Body of pancreas (tissue), 4 donors: ENCODE measurements at regions not wholly inside any gene's neighbourhood (a gene's known extent, or its start where the extent isn't known, plus 50 kb on each side); places are given as distances from the start of the nearest gene placed in this dataset.

Experiments used
- ATAC-seq: fragments of 150-250 bp; one replicate; pipeline ENCODE4 v1.9.1; 2016
- DNase-seq, 4 donors: peaks; one replicate each; pipeline ENCODE4 v3.0.0-alpha.2; 2019
- H3K27ac ChIP-seq, 4 donors: fragments of 200-600 bp; sonication (generic); 1 replicate in 3 of 4; 2 replicates in 1 of 4; pipeline versions ENCODE4 v1.5.1 to v1.6.1; 2016 to 2019; ENCODE audit warnings: mild to moderate bottlenecking in 1 of 4, mixed read lengths in 1 of 4, moderate library complexity in 1 of 4
- H3K27me3 ChIP-seq, 2 donors: fragments of 200-600 bp; sonication (generic); one replicate each; pipeline ENCODE4 v1.6.0; 2016; ENCODE audit warnings: mild to moderate bottlenecking in 1 of 2
- H3K36me3 ChIP-seq, 2 donors: fragments of 200-600 bp; sonication (generic); replicated peaks in 1 of 2; 2 replicates each; pipeline ENCODE4 v1.5.1; 2016; ENCODE audit warnings: low read depth in 2 of 2; ENCODE audit not compliant: insufficient read depth in 1 of 2
- H3K4me1 ChIP-seq: fragments of 200-600 bp; sonication (generic); one replicate; pipeline ENCODE4 v1.6.0; 2016
- H3K4me3 ChIP-seq, 2 donors: fragments of 200-600 bp; sonication (generic); 1 replicate in 1 of 2; 2 replicates in 1 of 2; pipeline ENCODE4 v1.5.1; 2016 to 2019
- H3K9me3 ChIP-seq, 3 donors: fragments of 200-600 bp; sonication (generic); 1 replicate in 2 of 3; 2 replicates in 1 of 3; pipeline ENCODE4 v1.5.1; 2016
- CTCF ChIP-seq, 7 experiments: fragments of 450-650 bp in 4 of 7; fragments of 200-600 bp in 3 of 7; sonication (generic) in 3 of 7; IDR thresholded peaks; one replicate each; pipeline ENCODE4 v1.5.1; 2016 to 2019; ENCODE audit warnings: antibody characterized with exemption in 7 of 7
- POLR2A ChIP-seq, 3 donors: fragments of 450-650 bp; IDR thresholded peaks; one replicate each; pipeline ENCODE4 v1.6.1; 2016; ENCODE audit warnings: antibody characterized with exemption in 3 of 3, mild to moderate bottlenecking in 2 of 3
- WGBS, 2 donors: methylation state at CpG; one replicate each; pipeline ENCODE4 v1.1.5; 2017; 5-methylcytosine and 5-hydroxymethylcytosine counted together
- intact Hi-C: fragments of 100-400 bp; cut with DNase I; formaldehyde crosslinking; loops from one replicate; pipeline ENCODE4 v1.15.1; 2023

DNA sequence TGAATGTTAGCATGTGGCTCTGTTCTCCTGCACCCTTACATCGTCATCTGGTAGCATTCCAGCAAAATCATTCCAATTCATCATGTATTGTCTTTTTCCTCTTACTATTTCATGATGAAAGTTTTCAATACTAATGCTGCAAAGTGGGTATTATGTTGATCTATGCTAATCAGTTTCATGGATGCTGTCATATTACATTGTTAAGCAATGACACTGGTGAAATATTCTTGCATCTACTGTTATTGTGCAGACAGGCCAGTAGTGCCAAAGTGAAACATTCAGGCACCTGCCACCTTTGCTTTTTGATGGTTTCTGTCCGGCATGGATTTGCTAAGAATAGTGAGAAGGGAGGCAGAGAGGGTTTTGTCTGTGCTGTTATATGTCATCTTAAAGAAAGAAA is 76.1 kb upstream of the SMIM21 start:
- ATAC-seq = no peak
- Histone ChIP-seq H3K4me3 (no peak overlapping the region), H3K36me3 (no peaks in the 10 kb centered on the region), H3K4me1 (no peaks in the 10 kb centered on the region), H3K9me3 (no peaks in the 10 kb centered on the region), H3K27ac (no peak overlapping the region), H3K27me3 (no peaks in the 10 kb centered on the region)
- 58 to 63% methylated on average over 2 of the region's 2 CpGs for WGBS, 2 donors
- TF ChIP-seq CTCF (IDR thresholded peaks at IDR 0.05) (no peak), POLR2A (IDR thresholded peaks at IDR 0.05) (no peak)
- DNase-seq = no peak
- intact Hi-C loops = no loop called here

DNA sequence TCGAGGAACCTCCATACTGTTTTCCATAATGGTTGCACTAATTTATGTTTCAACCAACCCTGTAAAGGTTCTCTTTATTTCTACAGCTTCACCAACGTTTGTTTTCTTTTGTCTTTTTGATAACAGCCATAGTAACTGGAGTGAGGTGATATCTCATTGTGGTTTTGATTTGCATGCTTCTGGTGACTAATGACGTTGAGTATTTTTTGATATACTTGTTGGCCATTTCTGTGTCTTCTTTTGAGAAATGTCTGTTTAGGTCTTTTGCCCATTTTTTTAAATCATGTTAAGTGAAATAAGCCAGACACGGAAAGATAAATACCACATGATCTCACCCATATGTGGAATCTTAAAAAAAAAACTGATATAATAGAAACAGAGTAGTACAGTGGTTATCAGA is 74.8 kb upstream of the SMIM21 start:
- Histone ChIP-seq H3K27ac (no peak overlapping the region), H3K4me1 (no peaks in the 10 kb centered on the region), H3K36me3 (no peaks in the 10 kb centered on the region), H3K4me3 (no peak overlapping the region), H3K27me3 (no peaks in the 10 kb centered on the region), H3K9me3 (no peaks in the 10 kb centered on the region)
- TF ChIP-seq CTCF (IDR thresholded peaks at IDR 0.05) = no peak
- no peak for TF ChIP-seq POLR2A (IDR thresholded peaks at IDR 0.05)
- no peak for ATAC-seq
- DNase-seq = no peak
- 48 to 54% methylated on average over 4 of the region's 4 CpGs for WGBS, 2 donors
- intact Hi-C loops = no loop called here

DNA sequence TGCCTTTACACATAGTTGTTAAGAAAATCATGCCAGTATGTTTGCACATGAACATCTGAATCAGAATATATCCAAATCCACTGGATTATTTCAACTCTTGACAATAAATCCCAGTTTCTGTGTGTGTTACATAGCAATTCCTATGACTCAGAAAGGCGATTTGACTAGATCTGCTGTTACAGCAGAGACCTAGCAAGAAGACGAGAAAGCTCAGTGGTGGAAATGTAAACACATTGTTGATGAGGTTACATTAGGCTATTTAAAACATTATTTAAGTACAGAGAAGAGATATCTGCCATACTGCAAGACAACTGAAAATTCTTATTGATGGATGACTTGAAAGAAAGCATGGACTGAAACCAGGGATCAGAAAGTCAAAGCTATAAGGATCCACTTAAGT is 73.0 kb upstream of the SMIM21 start:
- intact Hi-C loops = no loop called here
- H3K27ac ChIP-seq = no peak overlapping the region
- H3K9me3 ChIP-seq = no peaks in the 10 kb centered on the region
- ATAC-seq (no peak), DNase-seq (no peak)
- no peaks in the 10 kb centered on the region for H3K4me1 ChIP-seq
- no peaks in the 10 kb centered on the region for H3K27me3 ChIP-seq
- no peaks in the 10 kb centered on the region for H3K36me3 ChIP-seq
- 57 to 70% methylated on average over 2 of the region's 2 CpGs for WGBS, 2 donors
- no peak overlapping the region for H3K4me3 ChIP-seq
- TF ChIP-seq POLR2A (IDR thresholded peaks at IDR 0.05) (no peak), CTCF (IDR thresholded peaks at IDR 0.05) (no peak)

GRCh38 chr18:75497576-75498235 is 70.2 kb upstream of the SMIM21 start:
- Histone ChIP-seq H3K9me3 (no peaks in the 10 kb centered on the region), H3K27me3 (no peaks in the 10 kb centered on the region), H3K27ac (no peak overlapping the region), H3K4me3 (no peak overlapping the region), H3K4me1 (no peaks in the 10 kb centered on the region), H3K36me3 (no peaks in the 10 kb centered on the region)
- intact Hi-C loops = no loop called here
- TF ChIP-seq POLR2A (IDR thresholded peaks at IDR 0.05) (no peak), CTCF (IDR thresholded peaks at IDR 0.05) (no peak)
- DNase-seq = no peak
- WGBS, 2 donors = 41 to 44% methylated on average over 8 of the region's 8 CpGs
- no peak for ATAC-seq

GRCh38 chr18:75496151-75496550 is 68.6 kb upstream of the SMIM21 start:
- ATAC-seq (no peak), DNase-seq (no peak)
- no peak overlapping the region for H3K27ac ChIP-seq
- H3K4me1 ChIP-seq = no peaks in the 10 kb centered on the region
- WGBS, 2 donors = 59 to 67% methylated on average over 7 of the region's 7 CpGs
- TF ChIP-seq POLR2A (IDR thresholded peaks at IDR 0.05) = no peak
- no peaks in the 10 kb centered on the region for H3K9me3 ChIP-seq
- no peaks in the 10 kb centered on the region for H3K36me3 ChIP-seq
- no peak overlapping the region for H3K4me3 ChIP-seq
- no peaks in the 10 kb centered on the region for H3K27me3 ChIP-seq
- intact Hi-C loops = no loop called here
